B cell (primary cell): ENCODE measurements at regions not wholly inside any gene's neighbourhood (a gene's known extent, or its start where the extent isn't known, plus 50 kb on each side); places are given as distances from the start of the nearest gene placed in this dataset.

ENCODE experiments used
- EZH2 ChIP-seq: IDR thresholded peaks from 2 replicates; pipeline ENCODE4 v1.6.1; 2012; ENCODE audit warnings: borderline replicate concordance, low read depth, mild to moderate bottlenecking, moderate library complexity, low read length; ENCODE audit not compliant: insufficient read depth, poor library complexity, severe bottlenecking
- TF ChIP-seq, protein P1 (sequence below): fragments of 200-600 bp; IDR thresholded peaks from one replicate; pipeline ENCODE4 v1.8.0; 2022; ENCODE audit warnings: antibody characterized with exemption, mild to moderate bottlenecking

GRCh38 chr19:28444362-28444761 is 768.6 kb downstream of the UQCRFS1 start:
- TF ChIP-seq, protein P1, sequence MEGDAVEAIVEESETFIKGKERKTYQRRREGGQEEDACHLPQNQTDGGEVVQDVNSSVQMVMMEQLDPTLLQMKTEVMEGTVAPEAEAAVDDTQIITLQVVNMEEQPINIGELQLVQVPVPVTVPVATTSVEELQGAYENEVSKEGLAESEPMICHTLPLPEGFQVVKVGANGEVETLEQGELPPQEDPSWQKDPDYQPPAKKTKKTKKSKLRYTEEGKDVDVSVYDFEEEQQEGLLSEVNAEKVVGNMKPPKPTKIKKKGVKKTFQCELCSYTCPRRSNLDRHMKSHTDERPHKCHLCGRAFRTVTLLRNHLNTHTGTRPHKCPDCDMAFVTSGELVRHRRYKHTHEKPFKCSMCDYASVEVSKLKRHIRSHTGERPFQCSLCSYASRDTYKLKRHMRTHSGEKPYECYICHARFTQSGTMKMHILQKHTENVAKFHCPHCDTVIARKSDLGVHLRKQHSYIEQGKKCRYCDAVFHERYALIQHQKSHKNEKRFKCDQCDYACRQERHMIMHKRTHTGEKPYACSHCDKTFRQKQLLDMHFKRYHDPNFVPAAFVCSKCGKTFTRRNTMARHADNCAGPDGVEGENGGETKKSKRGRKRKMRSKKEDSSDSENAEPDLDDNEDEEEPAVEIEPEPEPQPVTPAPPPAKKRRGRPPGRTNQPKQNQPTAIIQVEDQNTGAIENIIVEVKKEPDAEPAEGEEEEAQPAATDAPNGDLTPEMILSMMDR = no peak
- TF ChIP-seq EZH2 = no peak
